ENCODE measurements at regions not wholly inside any gene's neighbourhood (a gene's known extent, or its start where the extent isn't known, plus 50 kb on each side); places are given as distances from the start of the nearest gene placed in this dataset.
"Not testable (repeated sequence)": the region's sequence is repeated elsewhere in the genome, so short reads cannot be mapped to it uniquely, and the experiment has no call there.

GRCh38 chrX:45667666-45668065 lies 467.0 kb upstream of the DIPK2B start:
- no peak for DNase-seq (ENCODE audit: low read depth)

GRCh38 chrX:45664727-45665290 lies 464.1 kb upstream of the DIPK2B start:
- no peak for DNase-seq (ENCODE audit: low read depth)

GRCh38 chrX:45660477-45660876 lies 459.8 kb upstream of the DIPK2B start:
- no peak for DNase-seq (ENCODE audit: low read depth)

GRCh38 chrX:45633419-45633818 lies 432.7 kb upstream of the DIPK2B start:
- no peak for DNase-seq (ENCODE audit: low read depth)

- no peak for DNase-seq (ENCODE audit: low read depth)
These were observed 431.8 kb upstream of the DIPK2B start for GRCh38 chrX:45632506-45632905.

GRCh38 chrX:45630078-45630477 lies 429.4 kb upstream of the DIPK2B start:
- DNase-seq (ENCODE audit: low read depth) = no peak

GRCh38 chrX:45628041-45628440 lies 427.4 kb upstream of the DIPK2B start:
- DNase-seq (ENCODE audit: low read depth) = no peak

GRCh38 chrX:45623266-45623665 lies 422.6 kb upstream of the DIPK2B start:
- DNase-seq (ENCODE audit: low read depth) = no peak

- DNase-seq (ENCODE audit: low read depth) = no peak
These were observed 421.9 kb upstream of the DIPK2B start for GRCh38 chrX:45622538-45622937.

GRCh38 chrX:45622042-45622423 lies 421.4 kb upstream of the DIPK2B start:
- DNase-seq (ENCODE audit: low read depth) = no peak

- no peak for DNase-seq (ENCODE audit: low read depth)
These were observed 420.8 kb upstream of the DIPK2B start for GRCh38 chrX:45621376-45622041.

GRCh38 chrX:45619290-45619689 lies 418.6 kb upstream of the DIPK2B start:
- DNase-seq (ENCODE audit: low read depth) = no peak

- DNase-seq (ENCODE audit: low read depth) = not testable (repeated sequence)
These were observed 414.9 kb upstream of the DIPK2B start for GRCh38 chrX:45615591-45615990.

- no peak for DNase-seq (ENCODE audit: low read depth)
These were observed 414.2 kb upstream of the DIPK2B start for GRCh38 chrX:45614853-45615252.

GRCh38 chrX:45602151-45602550 lies 401.5 kb upstream of the DIPK2B start:
- DNase-seq (ENCODE audit: low read depth) = no peak

- DNase-seq (ENCODE audit: low read depth) = no peak
These were observed 400.4 kb upstream of the DIPK2B start for GRCh38 chrX:45601052-45601451.

- DNase-seq (ENCODE audit: low read depth) = no peak
These were observed 398.2 kb upstream of the DIPK2B start for GRCh38 chrX:45598861-45599260.

- DNase-seq (ENCODE audit: low read depth) = no peak
These were observed 395.6 kb upstream of the DIPK2B start for GRCh38 chrX:45596188-45596808.

- DNase-seq (ENCODE audit: low read depth) = no peak
These were observed 391.4 kb upstream of the DIPK2B start for GRCh38 chrX:45592101-45592500.

GRCh38 chrX:45591650-45592049 lies 391.0 kb upstream of the DIPK2B start:
- DNase-seq (ENCODE audit: low read depth) = no peak

GRCh38 chrX:45584717-45585116 lies 384.0 kb upstream of the DIPK2B start:
- DNase-seq (ENCODE audit: low read depth) = no peak

- no peak for DNase-seq (ENCODE audit: low read depth)
These were observed 376.7 kb upstream of the DIPK2B start for GRCh38 chrX:45577361-45577760.

- DNase-seq (ENCODE audit: low read depth) = no peak
These were observed 370.8 kb upstream of the DIPK2B start for GRCh38 chrX:45571453-45571852.

GRCh38 chrX:45566456-45566855 lies 365.8 kb upstream of the DIPK2B start:
- DNase-seq (ENCODE audit: low read depth) = no peak

All from stimulated activated CD8-positive, alpha-beta memory T cell treated with anti-CD3 and anti-CD28 coated beads, Interleukin-15, amount 100 ng/mL, for 1 hour (primary cell).